ENCODE measurements at regions not wholly inside any gene's neighbourhood (a gene's known extent, or its start where the extent isn't known, plus 50 kb on each side); places are given as distances from the start of the nearest gene placed in this dataset.

DNA sequence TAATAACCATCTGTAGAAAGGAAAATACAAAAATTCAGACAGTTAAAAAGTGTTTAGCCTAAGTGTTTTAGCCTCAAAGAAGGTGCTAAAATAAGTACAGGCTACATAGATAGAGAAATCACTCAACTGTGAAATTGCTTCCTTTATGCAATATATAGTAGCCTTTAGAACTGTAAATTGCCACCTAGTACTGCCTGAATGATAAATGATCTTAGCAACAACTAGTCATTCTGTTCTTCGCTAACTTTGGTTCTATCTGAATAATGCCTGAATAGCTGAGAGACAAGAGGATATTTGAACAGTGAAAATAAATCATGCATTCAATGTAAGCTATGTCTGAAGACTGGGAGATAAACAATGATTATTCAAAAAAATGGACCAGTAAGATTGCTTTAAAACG, 603.3 kb upstream of the PTCHD4 start:
- no peak for TF ChIP-seq POLR2AphosphoS5 (IDR thresholded peaks at IDR 0.05; ENCODE audit: low read depth)
- no peak for TF ChIP-seq GABPA (IDR thresholded peaks at IDR 0.05; ENCODE audit: low read depth)
- TF ChIP-seq, protein P1, sequence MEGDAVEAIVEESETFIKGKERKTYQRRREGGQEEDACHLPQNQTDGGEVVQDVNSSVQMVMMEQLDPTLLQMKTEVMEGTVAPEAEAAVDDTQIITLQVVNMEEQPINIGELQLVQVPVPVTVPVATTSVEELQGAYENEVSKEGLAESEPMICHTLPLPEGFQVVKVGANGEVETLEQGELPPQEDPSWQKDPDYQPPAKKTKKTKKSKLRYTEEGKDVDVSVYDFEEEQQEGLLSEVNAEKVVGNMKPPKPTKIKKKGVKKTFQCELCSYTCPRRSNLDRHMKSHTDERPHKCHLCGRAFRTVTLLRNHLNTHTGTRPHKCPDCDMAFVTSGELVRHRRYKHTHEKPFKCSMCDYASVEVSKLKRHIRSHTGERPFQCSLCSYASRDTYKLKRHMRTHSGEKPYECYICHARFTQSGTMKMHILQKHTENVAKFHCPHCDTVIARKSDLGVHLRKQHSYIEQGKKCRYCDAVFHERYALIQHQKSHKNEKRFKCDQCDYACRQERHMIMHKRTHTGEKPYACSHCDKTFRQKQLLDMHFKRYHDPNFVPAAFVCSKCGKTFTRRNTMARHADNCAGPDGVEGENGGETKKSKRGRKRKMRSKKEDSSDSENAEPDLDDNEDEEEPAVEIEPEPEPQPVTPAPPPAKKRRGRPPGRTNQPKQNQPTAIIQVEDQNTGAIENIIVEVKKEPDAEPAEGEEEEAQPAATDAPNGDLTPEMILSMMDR (IDR thresholded peaks at IDR 0.05; ENCODE audit: insufficient read depth, low read length): no peak
- TF ChIP-seq REST (IDR thresholded peaks at IDR 0.05; ENCODE audit: insufficient replicate concordance, low read depth): no peak
- TF ChIP-seq SPI1 (IDR thresholded peaks at IDR 0.05; ENCODE audit: borderline replicate concordance, low read depth): no peak
- Histone ChIP-seq H3K27me3 (ENCODE audit: insufficient read depth, poor library complexity, severe bottlenecking) (no peaks in the 10 kb centered on the region), H3K27ac (replicated peaks) (no peak overlapping the region), H3K4me3 (replicated peaks; ENCODE audit: insufficient read depth, low read length) (no peak overlapping the region)
- no peak for DNase-seq (ENCODE audit: low read depth in 1 of 2, low spot score in 1 of 2)

DNA sequence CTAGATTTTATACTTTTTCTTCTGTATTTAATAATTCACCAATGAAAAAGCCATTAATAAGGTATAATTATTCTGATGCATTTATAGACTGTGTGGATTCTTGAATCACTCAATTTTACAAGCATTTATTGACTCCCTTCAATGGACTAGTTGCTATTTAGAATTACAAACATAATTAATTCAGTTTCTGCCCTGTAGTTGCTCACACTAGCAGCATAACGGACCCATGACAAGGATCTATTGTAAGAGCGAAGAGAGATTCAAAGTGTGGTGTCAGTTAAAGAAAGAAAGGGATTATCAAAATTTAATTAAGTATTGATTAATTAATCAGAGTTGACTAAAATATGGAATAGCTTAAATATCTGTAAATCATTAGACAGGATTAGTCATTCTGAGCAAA, 602.6 kb upstream of the PTCHD4 start:
- TF ChIP-seq GABPA (IDR thresholded peaks at IDR 0.05; ENCODE audit: low read depth): no peak
- TF ChIP-seq SPI1 (IDR thresholded peaks at IDR 0.05; ENCODE audit: borderline replicate concordance, low read depth): no peak
- TF ChIP-seq POLR2AphosphoS5 (IDR thresholded peaks at IDR 0.05; ENCODE audit: low read depth): no peak
- no peak for TF ChIP-seq REST (IDR thresholded peaks at IDR 0.05; ENCODE audit: insufficient replicate concordance, low read depth)
- TF ChIP-seq, protein P1 (IDR thresholded peaks at IDR 0.05; ENCODE audit: insufficient read depth, low read length): no peak
- no peaks in the 10 kb centered on the region for H3K27me3 ChIP-seq (ENCODE audit: insufficient read depth, poor library complexity, severe bottlenecking)
- H3K4me3 ChIP-seq (replicated peaks; ENCODE audit: insufficient read depth, low read length): no peak overlapping the region
- no peak overlapping the region for H3K27ac ChIP-seq (replicated peaks)
- DNase-seq (ENCODE audit: low read depth in 1 of 2, low spot score in 1 of 2): no peak

- TF ChIP-seq REST (IDR thresholded peaks at IDR 0.05; ENCODE audit: insufficient replicate concordance, low read depth): no peak
- no peak for TF ChIP-seq GABPA (IDR thresholded peaks at IDR 0.05; ENCODE audit: low read depth)
- TF ChIP-seq SPI1 (IDR thresholded peaks at IDR 0.05; ENCODE audit: borderline replicate concordance, low read depth): no peak
- TF ChIP-seq, protein P1 (IDR thresholded peaks at IDR 0.05; ENCODE audit: insufficient read depth, low read length): no peak
- TF ChIP-seq POLR2AphosphoS5 (IDR thresholded peaks at IDR 0.05; ENCODE audit: low read depth): no peak
- Histone ChIP-seq H3K27me3 (ENCODE audit: insufficient read depth, poor library complexity, severe bottlenecking) (no peaks in the 10 kb centered on the region), H3K4me3 (replicated peaks; ENCODE audit: insufficient read depth, low read length) (no peak overlapping the region), H3K27ac (replicated peaks) (no peak overlapping the region)
- DNase-seq (ENCODE audit: low read depth in 1 of 2, low spot score in 1 of 2): no peak
These were observed 595.3 kb upstream of the PTCHD4 start for GRCh38 chr6:48706310-48706709.
